Muscle of leg (tissue), 3 donors: ENCODE measurements at regions not wholly inside any gene's neighbourhood (a gene's known extent, or its start where the extent isn't known, plus 50 kb on each side); places are given as distances from the start of the nearest gene placed in this dataset.
"Not testable (repeated sequence)": the region's sequence is repeated elsewhere in the genome, so short reads cannot be mapped to it uniquely, and the experiment has no call there.

Experiments used
- DNase-seq: peaks from one replicate; pipeline ENCODE4 v3.0.0; 2013
- H3K27ac ChIP-seq: one replicate; pipeline ENCODE4 v1.5.1; 2013; ENCODE audit warnings: mild to moderate bottlenecking, low read length, control low read depth
- H3K27me3 ChIP-seq: one replicate; pipeline ENCODE4 v1.6.1; 2013; ENCODE audit warnings: low read length; ENCODE audit not compliant: control insufficient read depth, insufficient read depth
- H3K36me3 ChIP-seq: one replicate; pipeline ENCODE4 v1.6.1; 2013; ENCODE audit warnings: low read length; ENCODE audit not compliant: control insufficient read depth, insufficient read depth
- H3K4me1 ChIP-seq: one replicate; pipeline ENCODE4 v1.6.1; 2013; ENCODE audit warnings: low read length; ENCODE audit not compliant: control insufficient read depth, insufficient read depth
- H3K4me3 ChIP-seq: one replicate; pipeline ENCODE4 v1.5.1; 2013; ENCODE audit warnings: low read length, control low read depth
- H3K9me3 ChIP-seq: replicated peaks from 2 replicates; pipeline ENCODE4 v1.6.1; 2013; ENCODE audit warnings: low read depth, low read length; ENCODE audit not compliant: control insufficient read depth
- WGBS: methylation state at CpG from one replicate; pipeline ENCODE4 v1.1.5; 2013; ENCODE audit warnings: missing lambda C conversion rate; ENCODE audit not compliant: insufficient coverage; 5-methylcytosine and 5-hydroxymethylcytosine counted together

DNA sequence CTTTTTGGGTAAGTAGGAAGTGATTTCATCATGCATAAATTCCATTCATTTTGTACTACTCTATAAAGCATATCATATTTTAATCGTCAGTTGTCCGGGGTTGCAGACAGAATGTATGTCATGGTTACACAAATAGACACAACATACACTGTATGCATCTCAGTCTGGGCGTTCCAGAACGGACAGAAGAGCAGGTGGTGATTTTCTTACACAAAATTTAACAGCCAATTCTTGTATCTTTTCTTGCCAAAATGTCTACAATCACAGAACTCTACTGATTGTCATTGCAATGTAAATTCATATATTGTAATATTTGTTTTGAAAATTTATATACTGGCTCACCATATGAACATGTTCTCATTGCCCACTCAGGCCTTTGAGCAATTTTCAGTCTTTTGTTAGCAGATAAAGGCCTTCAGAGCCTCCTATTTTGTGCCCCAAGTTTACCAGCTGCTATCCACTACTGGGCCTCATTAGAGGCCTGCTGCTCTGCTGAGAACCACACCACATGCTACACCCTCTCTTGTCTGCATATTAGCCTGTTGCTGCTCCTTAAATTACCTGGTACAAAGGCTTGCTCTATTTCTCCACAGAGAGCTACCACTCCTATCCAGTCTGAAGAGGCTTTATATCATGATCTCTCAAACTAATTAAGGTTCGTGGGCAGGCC lies 61.5 kb downstream of the PRDM13 start:
- DNase-seq: no peak
- 67% methylated on average over 3 of the region's 5 CpGs for WGBS

DNA sequence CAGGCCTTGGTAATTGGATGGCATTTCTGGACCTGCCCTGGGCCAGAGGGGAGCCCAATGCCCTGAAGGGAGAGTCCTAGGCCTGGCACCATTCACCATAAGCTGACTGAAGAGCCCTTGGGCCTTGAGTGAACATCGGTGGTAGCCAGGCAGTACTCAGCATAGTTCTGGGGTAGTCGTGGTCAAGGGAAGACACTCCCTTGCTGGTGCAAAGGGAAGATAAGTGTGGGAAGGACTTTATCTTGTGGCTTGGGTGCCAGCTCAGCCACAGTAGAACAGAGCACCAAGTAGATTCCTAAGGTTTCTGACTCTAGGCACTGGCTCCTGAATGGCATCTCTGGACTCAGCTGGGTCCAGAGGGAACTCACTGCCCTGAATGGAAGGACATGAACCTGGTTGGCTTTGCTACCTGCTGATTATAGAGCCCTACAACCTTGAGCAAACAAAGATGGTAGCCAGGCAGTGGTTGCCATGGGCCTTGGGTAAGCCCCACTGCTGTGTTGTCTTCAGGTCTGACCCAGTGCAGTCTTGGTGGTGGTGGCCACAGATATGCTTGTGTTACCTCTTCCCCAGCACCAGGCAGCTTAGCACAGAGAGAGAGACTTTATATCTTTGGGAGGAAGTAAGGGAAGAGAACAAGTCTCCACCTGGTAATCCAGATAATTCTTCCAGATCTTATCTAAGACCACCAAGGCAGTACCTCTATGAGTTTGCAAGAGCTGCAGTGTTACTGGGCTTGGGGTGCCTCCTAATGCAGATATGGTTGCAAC lies 83.5 kb downstream of the PRDM13 start:
- Histone ChIP-seq H3K36me3 (no peaks in the 10 kb centered on the region), H3K4me3 (no peak overlapping the region), H3K27ac (no peak overlapping the region), H3K27me3 (no peaks in the 10 kb centered on the region), H3K4me1 (no peaks in the 10 kb centered on the region), H3K9me3 (no peaks in the 10 kb centered on the region)
- DNase-seq: no peak
- 88% methylated on average over 2 of the region's 2 CpGs for WGBS

More for the DNA sequence above, 61.5 kb downstream of the PRDM13 start:
- Histone ChIP-seq H3K27ac (no peak overlapping the region), H3K36me3 (no peaks in the 10 kb centered on the region), H3K27me3 (no peaks in the 10 kb centered on the region), H3K4me1 (no peaks in the 10 kb centered on the region), H3K9me3 (no peaks in the 10 kb centered on the region), H3K4me3 (no peak overlapping the region)

DNA sequence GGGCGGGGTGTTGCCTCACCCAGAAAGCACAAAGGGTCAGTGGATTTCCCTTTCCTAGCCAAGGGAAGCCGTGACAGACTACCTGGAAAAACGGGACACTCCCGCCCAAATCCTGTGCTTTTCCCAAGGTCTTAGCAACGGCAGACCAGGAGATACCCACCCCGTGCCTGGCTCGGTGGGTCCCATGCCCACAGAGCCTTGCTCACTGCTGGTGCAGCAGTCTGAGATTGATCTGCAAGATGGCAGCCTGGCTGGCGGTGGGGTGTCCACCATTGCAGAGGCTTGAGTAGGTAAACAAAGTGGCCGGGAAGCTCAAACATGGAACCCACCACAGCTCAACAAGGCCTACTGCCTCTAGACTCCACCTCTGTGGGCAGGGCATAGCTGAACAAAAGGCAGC lies 95.7 kb downstream of the PRDM13 start:
- not testable (repeated sequence) for H3K9me3 ChIP-seq, H3K27me3 ChIP-seq, H3K36me3 ChIP-seq, H3K4me3 ChIP-seq, H3K4me1 ChIP-seq, DNase-seq, H3K27ac ChIP-seq
- 85% methylated on average over 8 of the region's 9 CpGs for WGBS

DNA sequence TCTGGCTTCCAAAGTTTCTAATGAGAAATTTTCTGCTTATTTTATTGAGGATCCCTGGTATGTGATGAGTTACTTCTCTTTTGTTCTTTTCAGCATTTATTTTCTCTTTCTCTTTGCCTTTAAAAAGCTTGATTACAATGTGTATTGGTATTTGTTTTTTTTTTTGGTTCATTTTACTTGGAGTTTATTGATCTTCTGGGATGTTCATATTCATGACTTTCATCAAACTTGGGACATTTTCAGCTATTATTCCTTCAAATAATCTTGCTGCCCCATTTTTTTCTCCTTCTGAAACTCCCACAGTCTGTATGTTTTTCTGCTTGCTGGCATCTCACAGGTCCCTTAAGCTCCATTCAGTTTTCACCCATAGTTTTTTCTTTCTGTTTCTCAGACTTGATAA lies 102.4 kb downstream of the PRDM13 start:
- no peak for DNase-seq
- H3K36me3 ChIP-seq: no peaks in the 10 kb centered on the region
- H3K4me3 ChIP-seq: no peak overlapping the region
- H3K27ac ChIP-seq: no peak overlapping the region
- H3K4me1 ChIP-seq: no peaks in the 10 kb centered on the region
- no peaks in the 10 kb centered on the region for H3K27me3 ChIP-seq
- no peaks in the 10 kb centered on the region for H3K9me3 ChIP-seq

DNA sequence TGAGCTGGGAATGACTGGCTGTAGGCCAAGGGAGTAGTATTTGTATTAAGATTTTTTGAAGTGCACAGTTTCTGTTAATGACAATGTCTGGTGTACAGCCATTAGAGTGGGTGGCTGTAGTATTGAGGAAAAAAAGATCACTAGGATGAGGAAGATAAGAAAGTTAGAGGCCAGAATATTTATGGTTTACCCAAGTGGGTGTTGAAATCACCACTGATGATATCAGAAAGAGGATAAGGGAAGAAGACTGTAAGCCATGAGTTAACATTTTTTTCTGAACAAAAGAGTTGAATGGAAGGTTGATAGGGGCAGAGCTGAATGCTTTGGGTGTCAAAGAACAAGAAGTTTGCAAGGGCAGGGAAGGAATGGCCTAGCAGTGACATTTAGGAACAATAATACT lies 104.7 kb downstream of the PRDM13 start:
- no peak overlapping the region for H3K4me3 ChIP-seq
- DNase-seq: no peak
- H3K27ac ChIP-seq: no peak overlapping the region
- H3K36me3 ChIP-seq: no peaks in the 10 kb centered on the region
- H3K27me3 ChIP-seq: no peaks in the 10 kb centered on the region
- H3K4me1 ChIP-seq: no peaks in the 10 kb centered on the region
- H3K9me3 ChIP-seq: peaks cover under 1% of the 10 kb centered on the region

DNA sequence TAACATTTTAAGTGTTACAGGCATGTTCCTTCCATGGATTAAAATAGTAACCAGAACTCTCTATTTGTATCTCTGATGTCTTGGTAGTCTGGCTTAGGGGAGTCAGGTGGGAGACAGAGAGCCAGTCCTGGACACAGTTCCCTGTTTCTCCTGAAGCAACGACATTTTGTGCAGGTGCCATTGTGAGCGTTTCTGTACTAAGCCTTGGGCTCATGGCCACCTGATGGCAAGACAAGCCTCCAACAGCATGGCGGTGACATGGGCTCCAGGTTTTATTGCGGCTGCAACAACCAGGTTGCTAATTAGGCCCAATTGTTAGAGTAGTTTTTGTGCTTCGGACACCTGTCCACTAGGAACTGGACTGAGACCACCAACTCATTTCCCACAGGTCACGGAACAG lies 105.3 kb downstream of the PRDM13 start:
- H3K27ac ChIP-seq: no peak overlapping the region
- DNase-seq: no peak
- H3K4me1 ChIP-seq: no peaks in the 10 kb centered on the region
- peaks cover 4% of the 10 kb centered on the region for H3K9me3 ChIP-seq
- 74% methylated on average over 4 of the region's 6 CpGs for WGBS
- no peak overlapping the region for H3K4me3 ChIP-seq
- H3K27me3 ChIP-seq: no peaks in the 10 kb centered on the region
- no peaks in the 10 kb centered on the region for H3K36me3 ChIP-seq

DNA sequence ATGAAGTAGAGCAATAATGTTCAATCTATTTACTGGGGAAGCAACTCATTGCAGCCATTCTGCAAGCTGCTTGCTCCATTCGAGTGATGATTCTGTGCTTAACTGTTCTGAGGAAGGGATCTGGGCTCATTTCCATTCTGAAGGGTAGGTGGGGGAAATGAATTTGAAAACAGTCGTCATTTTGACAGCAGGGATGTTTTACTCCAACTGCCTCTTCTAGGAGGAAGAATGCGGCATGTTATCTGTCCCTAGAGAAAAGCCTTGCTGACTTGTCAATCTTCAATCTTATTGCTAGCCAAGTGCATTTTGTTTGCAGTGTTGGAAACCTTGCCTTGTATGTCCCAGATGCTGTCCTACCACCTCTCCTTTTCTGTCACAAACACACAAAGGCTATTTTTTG lies 105.9 kb downstream of the PRDM13 start:
- Histone ChIP-seq H3K27ac (no peak overlapping the region), H3K27me3 (no peaks in the 10 kb centered on the region), H3K4me3 (no peak overlapping the region), H3K36me3 (no peaks in the 10 kb centered on the region), H3K4me1 (no peaks in the 10 kb centered on the region), H3K9me3 (peaks cover 4% of the 10 kb centered on the region)
- WGBS: 50% methylated on average over 1 of the region's 3 CpGs
- no peak for DNase-seq

DNA sequence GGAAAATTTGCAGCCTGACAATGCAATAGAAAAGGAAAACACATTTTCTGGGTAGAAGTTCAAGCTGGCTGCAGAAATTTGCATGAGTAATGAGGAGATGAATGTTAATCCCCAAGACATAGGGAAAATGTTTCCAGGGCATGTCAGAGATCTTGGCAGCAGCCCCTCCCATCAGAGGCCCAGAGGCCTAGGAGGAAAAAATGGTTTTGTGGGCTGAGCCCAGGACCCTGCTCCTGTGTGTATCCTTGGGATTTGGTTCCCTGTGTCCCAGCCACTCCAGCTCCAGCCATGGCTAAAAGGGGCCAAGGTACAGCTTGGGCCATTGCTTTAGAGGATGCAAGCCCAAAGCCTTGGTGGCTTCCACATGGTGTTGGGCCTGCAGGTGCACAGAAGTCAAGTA lies 115.4 kb downstream of the PRDM13 start:
- not testable (repeated sequence) for H3K36me3 ChIP-seq, H3K9me3 ChIP-seq, DNase-seq, H3K4me3 ChIP-seq, H3K4me1 ChIP-seq, H3K27me3 ChIP-seq, H3K27ac ChIP-seq

DNA sequence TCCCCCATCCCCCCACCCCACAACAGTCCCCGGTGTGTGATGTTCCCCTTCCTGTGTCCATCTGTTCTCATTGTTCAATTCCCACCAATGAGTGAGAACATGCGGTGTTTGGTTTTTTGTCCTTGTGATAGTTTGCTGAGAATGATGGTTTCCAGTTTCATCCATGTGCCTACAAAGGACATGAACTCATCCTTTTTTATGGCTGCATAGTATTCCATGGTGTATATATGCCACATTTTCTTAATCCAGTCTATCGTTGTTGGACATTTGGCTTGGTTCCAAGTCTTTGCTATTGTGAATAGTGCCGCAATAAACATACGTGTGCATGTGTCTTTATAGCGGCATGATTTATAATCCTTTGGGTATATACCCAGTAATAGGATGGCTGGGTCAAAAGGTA lies 123.6 kb downstream of the PRDM13 start:
- not testable (repeated sequence) for DNase-seq, H3K36me3 ChIP-seq, H3K27ac ChIP-seq, H3K9me3 ChIP-seq, H3K4me1 ChIP-seq, H3K27me3 ChIP-seq, H3K4me3 ChIP-seq
- no CpG with 5 or more reads among the region's 6 CpGs for WGBS

DNA sequence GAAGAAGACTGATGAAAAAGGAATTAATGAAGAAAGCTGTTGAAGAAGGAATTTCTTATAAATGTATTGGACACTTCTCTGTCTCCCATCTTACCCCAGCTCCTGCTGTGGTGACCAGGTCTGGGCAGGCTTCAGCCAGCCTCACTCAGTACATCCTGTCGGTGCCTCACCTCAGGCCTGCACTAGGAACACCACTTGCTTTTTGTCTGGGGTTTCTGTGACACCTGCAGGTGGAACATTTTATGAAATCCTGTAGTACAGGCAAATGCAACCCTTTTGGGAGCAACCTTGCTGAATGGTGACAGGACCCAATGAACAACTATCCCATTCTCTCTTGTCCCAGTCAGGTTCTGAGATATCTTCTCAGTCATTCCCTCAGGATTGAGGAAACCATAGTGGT lies 129.7 kb downstream of the PRDM13 start:
- peaks cover 3% of the 10 kb centered on the region for H3K4me1 ChIP-seq
- peaks cover 3% of the 10 kb centered on the region for H3K27me3 ChIP-seq
- H3K27ac ChIP-seq: no peak overlapping the region
- no peaks in the 10 kb centered on the region for H3K36me3 ChIP-seq
- no peaks in the 10 kb centered on the region for H3K9me3 ChIP-seq
- H3K4me3 ChIP-seq: no peak overlapping the region
- no peak for DNase-seq
- no CpG with 5 or more reads among the region's 1 CpG for WGBS

DNA sequence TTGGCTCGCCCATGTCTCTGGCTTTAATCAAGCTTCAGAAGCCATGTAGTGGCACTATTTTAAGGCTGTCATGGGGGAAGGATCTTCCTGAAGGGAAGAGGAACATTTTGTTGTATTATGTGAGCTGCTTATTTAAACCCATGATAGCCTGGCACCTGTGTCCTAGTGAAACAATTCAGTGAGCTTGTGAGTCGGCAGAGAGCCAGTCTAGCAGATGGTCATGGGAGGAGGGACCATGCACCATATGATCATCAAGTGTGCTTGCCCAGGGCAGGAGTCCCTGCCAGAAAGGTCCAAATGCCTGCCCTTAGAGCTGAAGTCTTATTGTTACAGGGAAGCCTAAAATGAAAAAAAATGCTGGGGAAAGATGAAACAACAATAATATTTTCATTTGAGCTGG lies 132.9 kb downstream of the PRDM13 start:
- Histone ChIP-seq H3K4me3 (no peak overlapping the region), H3K4me1 (peaks cover 3% of the 10 kb centered on the region), H3K27ac (no peak overlapping the region), H3K36me3 (no peaks in the 10 kb centered on the region), H3K9me3 (no peaks in the 10 kb centered on the region), H3K27me3 (peaks cover 3% of the 10 kb centered on the region)
- 27% methylated on average over 1 of the region's 2 CpGs for WGBS
- peak; percentile 29 for DNase-seq
